GM19043 (cell line): ENCODE measurements at regions not wholly inside any gene's neighbourhood (a gene's known extent, or its start where the extent isn't known, plus 50 kb on each side); places are given as distances from the start of the nearest gene placed in this dataset.
A peak's percentile ranks its signal among the peaks of the same experiment; 100 is the strongest.

Experiments
- ATAC-seq: cut with Tn5 transposase; IDR thresholded peaks from one replicate; pipeline ENCODE4 v1.9.1; 2021; ENCODE audit warnings: low read depth; ENCODE audit not compliant: unreplicated experiment

DNA sequence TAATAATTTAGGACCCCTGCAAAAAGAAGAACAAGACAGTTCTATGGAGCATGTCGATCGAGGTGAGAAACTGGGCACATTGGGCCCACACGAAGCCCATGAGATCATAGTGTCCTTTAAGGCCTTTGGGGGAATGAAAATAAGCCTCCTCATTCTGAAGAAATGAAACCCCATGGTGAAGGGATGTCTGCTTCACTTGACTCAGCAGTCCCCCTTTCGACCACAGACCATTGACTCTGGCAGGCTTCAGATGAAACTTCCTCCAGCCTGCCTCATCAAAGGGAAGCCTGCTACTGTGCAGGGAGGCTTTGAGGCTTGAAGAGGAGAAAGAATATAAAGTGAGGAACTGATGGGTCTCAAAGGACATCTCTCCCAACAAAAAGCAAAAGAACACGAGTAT lies 144.2 kb upstream of the FBXL4 start:
- peak; percentile 79 for ATAC-seq

DNA sequence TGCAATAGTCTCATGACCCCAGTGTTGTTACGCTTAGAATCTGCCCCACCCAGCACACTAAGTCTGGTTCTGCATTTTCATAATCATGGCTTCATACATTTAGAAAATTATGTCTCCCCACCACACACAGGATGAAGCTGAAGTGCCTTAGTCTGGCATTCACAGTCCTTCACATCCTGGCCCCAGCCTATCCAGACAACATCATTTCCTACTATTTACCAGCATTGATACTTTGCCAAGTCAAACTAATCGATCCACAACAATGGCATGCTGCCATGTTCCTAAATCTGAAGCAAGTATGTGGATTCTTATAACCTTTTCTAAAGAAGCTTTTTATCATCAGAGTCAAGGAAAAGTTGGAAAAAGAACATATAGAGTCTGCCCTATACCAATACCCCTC lies 132.4 kb upstream of the FBXL4 start:
- ATAC-seq = no peak

DNA sequence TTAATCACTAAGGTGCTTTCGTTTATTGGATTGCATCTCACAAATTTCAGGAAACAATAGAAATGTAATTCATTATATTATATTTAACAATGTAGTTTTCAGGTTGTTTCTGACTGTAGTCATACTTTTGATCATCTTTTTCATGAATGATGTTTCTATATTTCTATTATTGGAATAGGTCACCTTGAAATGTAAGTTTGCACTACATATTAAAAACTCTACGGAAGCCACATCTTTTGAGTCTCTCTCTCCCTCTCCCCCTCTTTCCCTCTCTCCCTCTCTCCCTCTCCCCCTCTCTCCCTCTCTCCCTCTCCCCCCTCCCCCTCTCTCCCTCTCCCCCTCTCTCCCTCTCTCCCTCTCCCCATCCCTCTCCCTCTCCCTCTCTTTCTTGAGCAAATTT lies 131.3 kb upstream of the FBXL4 start:
- ATAC-seq = no peak

DNA sequence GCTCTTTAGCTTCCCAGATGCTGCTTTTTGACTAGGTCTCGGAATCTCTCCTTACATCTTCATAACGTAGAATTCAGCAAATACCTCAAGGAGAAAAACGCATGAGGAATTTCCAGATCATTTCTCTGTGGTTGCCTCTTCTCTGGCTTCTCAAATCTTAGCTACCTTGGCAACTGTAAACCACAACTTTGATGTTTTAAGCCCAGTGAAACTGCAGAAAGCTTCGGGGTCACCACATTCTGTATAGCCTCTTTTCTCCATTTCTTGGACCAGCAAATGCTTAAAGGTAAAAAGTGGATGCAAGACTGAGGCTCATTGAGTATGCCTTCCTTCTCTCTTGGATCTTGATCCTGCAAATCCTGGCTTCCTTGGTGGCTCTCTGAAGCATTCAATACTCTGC lies 125.5 kb upstream of the FBXL4 start:
- ATAC-seq = no peak

DNA sequence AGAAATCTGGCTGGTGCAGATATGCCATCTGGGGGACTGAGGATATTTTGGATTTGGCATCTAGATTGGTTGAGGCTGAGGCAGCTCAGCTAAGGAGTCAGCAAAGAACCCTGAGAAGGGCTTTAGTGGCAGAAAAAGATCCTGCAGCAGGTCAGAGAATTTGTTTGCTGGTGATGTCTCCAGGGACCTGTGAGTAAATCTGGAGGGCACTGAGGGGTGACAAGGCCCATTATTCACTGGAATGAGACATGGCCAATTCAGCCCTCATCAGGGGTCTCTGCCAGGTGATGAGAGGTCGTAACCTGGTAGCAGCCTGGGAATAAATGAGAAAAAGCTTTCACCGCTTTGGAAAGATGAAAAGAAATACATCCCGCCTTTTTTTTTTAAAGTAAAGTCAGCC lies 118.3 kb upstream of the FBXL4 start:
- no peak for ATAC-seq

DNA sequence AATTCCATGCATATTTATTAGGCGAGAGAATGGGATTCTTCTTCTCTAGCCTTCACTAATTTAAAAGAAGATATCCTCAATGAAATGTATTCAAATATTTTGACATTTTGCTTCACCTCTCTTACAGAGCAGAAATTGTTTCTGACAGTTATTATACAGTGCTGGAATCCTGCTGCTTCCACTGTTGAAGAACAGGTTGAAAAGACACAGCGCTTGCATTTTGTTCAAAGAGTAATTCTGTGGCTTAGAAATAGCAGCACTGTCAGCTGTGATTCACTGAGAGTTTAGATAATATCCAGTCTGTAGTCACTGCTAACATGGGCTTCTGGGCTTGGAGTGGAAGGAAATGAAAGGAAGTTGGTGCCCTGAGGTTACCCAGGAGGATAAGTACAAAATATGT lies 117.1 kb upstream of the FBXL4 start:
- ATAC-seq = no peak

DNA sequence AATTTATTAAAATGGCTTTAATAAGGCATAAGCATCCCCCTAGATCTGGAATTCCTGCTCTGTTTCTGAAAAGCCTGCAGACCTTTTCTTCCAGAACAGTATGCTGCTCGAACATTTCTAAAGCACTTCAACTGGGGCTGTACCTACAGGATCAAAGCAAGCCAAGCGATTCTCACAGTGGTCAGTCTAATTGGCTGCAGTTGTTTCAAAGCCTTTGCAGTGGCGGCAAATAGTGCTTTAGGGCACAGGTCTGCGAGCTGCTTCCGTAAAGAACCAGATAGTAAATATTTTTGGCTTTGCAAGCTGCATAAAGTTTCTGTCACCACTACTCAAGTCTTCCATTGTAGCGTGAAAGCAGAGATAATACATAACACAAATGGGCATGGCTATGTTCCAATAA lies 88.9 kb upstream of the FBXL4 start:
- no peak for ATAC-seq

DNA sequence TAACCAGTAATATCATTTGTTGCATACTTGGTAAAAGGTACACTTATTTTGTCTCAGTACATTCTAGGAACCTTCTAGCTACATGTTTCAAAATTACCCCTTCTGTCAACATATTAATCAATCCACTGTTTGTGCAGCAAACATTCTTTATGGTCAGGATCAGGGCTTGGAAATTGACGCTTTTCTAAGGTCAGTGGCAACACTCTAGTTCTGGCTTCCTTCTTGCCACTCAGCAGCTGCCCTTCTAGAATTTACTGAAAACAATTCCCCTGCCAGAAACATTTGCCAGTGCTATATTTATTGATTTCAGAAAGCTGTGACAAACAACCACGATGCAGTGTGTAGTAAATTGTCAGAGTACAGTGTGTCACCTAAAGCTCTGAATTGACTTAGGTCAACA lies 84.7 kb upstream of the FBXL4 start:
- ATAC-seq = no peak

DNA sequence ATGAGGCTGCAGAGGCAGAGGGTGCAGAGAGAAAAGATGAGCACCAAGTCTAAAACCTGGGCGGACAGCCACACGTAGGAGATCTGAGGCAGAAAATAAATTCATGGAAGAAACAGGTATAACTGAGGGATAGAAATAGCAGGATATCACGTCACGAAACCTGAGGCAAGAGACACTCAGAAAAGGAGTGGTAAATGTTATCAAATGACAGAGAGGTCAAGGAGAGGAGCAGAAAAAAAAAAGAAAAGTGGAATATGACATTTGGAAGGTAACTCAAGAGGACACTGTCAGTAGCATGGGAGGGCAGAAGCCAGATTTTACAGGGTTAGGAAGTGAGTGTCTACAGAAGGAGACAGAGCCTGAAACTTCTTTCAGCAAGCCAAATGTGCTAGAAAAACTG lies 84.2 kb upstream of the FBXL4 start:
- ATAC-seq = no peak

DNA sequence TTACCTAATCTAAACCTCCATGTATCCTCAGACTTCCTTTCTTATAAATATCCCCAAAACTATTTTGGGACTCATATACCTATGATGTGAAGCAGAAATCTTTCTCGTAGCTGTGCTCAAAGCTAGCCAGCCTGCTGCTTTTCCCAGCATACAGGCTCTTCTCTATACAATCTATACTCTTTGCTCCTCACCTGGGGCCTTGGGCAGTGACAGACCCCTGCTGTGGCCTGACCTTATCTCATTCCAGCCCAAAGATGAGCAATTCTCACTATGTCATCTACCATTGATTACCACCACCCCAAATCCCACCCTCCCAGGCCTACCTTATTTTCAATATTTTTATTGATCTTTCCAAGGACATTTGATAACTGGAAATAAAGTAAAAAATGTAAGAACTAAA lies 83.2 kb upstream of the FBXL4 start:
- ATAC-seq = no peak

DNA sequence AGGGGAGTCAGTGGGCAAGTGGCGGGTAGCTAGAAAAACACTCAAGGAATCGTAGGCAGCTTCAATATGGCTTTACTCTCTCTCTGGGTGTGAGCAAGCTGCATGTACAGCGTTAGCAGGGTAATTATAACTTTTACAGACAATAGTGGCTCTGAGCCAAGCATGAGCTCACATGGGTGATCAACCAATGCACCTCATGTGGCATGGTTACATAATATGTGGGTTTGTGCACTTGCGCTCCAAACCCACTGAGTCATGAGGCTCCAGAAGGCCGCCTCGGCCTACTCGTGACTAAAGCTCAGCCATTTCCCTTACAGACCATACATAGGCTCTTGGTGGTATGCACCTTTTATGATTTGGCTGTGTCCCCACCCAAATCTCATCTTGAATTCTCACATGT lies 78.4 kb upstream of the FBXL4 start:
- ATAC-seq = no peak

DNA sequence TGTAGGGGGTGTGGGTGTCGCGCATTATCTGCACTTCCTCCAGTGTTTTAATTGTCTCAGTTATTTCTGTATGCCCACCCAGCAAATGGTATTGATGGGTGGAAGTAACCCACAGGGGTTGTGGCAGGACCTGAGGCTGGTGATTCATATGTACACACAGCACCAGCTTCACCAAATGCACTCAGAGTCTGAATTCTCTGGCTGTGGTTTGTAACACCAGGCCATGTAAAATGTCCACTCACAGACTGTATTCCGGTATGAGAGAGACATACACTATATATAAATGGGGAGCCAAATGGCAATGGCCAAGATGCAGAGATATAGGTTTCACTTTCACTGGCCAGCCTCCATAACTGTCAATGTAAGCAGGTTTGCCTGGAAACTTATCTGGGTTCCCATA lies 76.3 kb upstream of the FBXL4 start:
- no peak for ATAC-seq

DNA sequence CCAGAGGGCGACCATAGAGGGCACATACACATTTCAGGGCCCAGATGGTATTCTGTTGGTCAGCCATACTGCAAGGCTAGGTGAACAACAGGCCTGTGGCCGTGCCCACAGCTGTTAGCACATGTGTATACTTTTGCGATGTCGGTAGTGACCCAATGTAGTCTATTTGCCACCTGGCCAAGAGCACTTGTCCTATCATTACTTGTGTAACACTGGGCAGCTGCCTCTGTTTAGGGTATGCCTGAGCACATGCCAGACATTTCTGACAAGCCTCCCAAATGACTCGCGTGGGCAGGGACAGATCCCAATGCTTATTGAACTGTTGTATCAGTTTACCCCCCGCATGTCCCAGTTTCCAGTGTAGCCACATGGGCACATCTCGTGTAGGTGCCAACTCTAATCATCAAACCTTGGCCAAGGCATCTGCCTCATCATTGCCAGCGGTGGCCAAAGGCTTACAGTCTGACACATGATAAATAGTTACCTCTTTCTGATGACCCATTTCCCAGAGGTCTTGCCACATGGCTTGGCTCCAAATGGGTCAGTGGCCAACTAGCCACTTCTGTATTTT lies 74.4 kb upstream of the FBXL4 start:
- ATAC-seq = no peak

DNA sequence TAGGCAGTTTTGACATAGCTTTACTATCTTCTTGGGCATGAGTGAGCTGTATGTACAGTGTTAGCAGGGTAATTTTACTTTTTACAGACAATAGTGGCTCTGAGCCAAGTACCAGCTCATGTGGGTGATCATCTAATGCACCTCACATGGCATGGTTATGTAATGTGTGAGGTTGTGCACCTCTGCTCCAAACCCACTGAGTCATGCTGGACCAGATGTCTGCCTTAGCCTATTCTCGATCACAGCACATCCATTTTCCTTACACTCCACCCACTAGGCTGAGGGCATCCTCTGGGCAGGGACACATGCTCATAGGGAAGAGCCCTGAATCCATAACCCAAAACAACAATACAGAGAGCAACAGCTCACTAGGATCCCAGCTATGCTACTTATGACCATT lies 71.6 kb upstream of the FBXL4 start:
- ATAC-seq = no peak

DNA sequence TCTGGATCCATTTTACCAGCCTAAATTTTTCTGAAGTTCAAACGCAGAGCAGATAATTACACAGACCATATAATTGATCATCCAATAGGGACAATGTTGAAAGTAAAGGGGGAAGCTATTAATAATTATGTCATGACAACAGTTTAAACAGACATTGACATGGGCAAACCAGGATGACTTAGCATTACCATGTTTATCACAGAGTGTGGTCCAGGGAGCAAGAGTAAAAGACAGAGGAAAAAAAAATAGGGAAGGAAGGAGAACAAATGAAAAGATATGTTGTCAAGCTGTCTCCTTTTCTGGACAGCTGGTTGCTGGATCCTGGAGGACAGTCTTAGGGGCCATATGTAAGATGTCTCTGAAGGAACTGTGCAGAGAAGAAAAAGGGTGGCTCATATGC lies 69.4 kb upstream of the FBXL4 start:
- ATAC-seq = no peak

DNA sequence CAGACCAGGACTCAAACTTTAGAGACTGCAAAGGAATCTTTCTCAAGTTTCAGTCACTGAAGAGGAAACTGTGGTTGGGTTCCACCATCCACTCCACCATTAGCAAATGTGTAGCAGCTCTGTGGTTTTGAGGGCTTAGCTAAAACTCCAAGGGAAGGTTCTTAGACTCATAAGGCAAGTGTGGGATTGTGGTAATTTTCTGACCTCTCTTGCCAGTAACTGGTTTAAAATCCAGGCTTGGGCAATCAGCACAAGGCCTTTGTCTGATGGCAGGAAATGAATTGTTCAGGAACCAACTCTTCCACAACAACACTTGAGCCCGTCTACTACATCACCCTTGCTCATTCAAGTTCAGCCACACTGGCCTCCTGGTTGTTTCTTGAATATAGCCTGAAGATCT lies 68.6 kb upstream of the FBXL4 start:
- no peak for ATAC-seq

DNA sequence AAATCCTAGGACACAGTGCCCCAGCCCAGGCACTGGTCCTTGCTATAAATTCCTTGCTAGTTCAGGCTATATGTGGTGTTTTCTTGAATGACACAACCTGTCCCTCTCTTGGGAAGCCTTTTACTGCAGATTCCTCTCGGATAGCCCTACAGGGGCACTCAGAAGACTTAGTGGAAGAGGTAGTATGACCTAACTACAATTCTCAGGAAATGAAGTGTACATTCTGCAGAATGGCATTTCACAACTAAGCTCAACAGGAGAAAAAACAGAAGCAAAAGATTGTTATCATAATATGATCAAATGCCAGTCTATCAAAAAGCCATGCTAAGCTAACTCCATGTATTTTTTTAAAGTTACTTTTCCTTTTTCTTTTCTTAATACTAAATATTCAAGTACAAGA lies 66.3 kb upstream of the FBXL4 start:
- ATAC-seq = no peak

DNA sequence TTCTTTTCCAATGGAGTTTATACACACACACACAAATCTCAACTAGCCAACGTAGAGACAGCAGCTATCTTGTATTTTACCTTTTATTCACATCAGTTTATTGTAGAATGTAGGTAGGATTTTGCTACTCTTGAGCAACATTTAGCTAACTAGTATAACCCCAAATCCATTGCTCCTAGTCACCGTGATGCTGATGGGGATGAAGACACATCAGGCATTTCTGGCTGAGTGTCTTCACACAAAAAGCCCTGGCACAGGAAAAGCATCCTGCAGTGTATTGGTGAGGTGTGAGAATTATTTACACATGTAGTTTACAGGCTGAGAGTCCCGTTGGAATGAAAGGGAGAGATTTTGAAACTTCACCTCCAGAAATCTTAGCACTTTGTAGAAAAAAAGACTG lies 65.9 kb upstream of the FBXL4 start:
- no peak for ATAC-seq

DNA sequence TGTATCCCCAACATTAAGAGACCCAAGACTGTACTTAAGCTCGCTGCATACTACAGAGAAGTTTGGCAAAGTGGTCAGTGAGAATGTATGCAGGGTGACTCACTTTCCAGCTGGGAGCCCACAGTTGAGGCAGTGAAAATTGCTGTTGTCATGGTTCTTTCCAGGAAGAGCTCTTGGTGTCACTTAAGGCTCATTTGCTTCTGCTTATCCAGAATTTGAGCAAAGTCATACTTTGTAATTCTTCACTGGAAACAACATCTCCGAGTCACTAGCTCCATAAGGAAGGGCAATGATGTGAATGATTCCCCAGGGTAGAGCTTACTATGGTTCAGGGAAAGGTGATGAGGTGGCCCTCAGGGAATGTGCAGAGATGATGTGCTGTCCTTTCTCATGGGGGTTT lies 65.4 kb upstream of the FBXL4 start:
- ATAC-seq = no peak

DNA sequence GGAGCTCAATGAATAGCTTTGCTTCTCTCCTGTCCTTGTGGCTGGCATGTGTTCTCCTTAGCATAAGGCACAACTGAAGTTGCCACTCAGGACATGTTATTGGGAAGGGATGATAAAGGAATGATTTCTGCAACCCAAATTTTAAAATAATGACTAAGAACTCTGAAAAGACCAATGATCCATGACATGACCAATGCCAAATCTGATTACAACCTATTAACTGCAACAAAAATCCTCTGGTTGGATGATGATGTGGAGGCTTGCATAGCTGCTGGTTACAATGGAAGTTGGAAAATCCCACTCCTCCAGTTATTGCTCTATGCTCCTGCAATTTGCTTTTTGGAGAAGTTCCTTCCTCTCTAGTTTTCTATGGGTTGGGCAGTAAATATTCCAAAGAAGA lies 63.4 kb upstream of the FBXL4 start:
- no peak for ATAC-seq

DNA sequence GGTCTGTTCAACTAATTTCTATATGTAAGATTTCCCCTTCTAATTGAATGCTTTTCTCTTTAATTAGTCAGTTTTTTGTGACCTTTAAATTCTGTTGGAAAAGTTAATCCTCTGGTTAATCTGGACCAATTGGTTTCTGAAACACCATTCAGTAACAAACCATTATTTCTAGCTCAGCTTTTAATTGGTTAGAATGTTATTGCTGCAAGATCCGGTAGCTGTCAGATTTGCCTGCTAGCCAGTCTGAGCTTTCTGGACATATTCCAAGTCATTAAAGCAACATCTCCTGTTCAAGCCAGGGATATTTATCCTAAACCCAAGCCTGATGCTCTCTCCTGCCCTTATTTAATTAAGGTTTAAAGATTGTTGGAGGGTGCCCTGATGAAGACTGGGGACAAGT lies 55.1 kb upstream of the FBXL4 start:
- no peak for ATAC-seq

DNA sequence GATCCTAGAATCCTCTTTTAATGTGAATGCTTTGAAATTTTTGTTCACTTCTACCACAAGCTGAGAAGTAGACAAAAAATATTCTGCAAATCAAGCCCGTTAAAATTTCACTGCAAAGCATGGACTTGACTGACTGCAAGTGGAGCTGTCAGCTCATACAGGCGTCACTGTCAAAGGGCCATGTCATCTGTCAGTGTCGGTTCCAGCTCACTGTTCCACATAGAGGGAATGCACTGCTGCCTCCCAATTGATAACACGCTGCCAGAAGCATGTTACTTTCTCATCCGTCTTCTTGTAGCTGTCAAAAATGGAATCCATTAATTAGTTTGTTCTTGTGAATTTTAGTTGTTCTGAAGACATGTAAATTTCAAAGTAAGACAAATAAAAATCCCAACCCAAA lies 50.4 kb upstream of the FBXL4 start:
- no peak for ATAC-seq
